NCI-H510A (cell line): ENCODE measurements at regions not wholly inside any gene's neighbourhood (a gene's known extent, or its start where the extent isn't known, plus 50 kb on each side); places are given as distances from the start of the nearest gene placed in this dataset.

Source experiments
- DNase-seq: peaks from one replicate; lab custom pipeline; 2025; lab: John Stamatoyannopoulos, UW

DNA sequence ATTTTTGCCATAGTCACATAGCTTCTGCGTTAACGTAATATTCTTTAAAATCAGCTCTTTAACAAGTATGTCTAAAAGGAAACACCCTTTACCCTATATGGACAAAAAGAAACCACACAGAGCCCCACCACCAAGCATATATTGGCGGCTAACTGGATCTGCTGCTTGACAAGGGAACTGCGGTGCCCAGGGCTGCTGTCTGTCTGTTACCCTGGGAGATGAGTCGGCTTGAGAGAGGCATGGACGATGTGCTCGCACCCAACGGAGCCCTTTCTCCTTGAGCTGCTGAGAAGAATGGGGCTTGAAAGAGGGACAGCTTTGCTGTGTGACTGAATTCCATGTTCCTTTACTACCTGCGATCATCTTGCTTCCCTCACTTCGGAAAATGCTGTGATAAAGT is 158.6 kb upstream of the SHB start:
- DNase-seq = peak; percentile 48

DNA sequence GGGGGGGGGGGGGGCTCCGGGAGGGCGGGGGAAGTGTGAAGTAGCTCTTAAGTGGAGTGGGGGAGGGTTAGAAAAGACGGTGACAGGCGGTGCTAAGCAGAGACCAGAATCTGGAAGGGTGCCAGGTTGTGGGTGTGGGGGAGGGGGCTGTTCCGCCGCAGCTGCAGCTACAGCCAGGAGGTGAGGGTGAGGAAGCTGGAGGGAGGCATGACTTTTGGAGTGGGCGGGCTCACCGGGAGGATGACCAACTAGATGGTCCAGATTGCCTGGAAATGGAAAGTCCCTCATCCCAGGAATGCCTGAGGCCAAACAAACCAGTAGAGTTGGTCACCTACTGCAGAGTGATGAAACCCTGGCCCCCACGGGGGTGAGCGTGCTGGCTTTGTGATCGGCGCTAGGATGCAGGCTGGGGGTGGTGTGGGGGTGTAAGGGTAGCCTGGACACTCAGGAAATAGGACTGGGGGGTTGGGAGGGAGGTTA is 158.1 kb upstream of the SHB start:
- DNase-seq = peak; percentile 97

- DNase-seq = peak; percentile 97
Observed at GRCh38 chr9:38226491-38226951, 157.5 kb upstream of the SHB start.

DNA sequence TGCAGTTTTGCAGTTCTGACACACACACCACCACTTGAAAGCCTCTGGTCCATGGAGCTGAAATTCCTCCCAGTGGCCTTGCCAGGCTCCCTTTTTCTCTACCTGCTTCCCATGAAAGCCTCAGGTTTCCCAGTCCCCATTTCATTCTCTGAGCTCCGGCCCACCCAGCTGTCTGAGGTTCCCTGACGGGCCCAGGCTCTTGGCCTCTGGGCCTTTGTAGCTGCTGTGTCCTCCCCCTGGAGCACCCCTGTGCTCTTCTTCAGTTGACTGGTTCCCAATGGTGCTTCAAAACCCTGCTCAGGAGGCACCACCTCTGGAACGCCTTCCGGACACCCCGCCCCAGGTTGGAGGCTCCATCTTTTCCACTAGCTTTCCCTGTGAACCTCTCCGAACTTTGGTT is 155.9 kb upstream of the SHB start:
- DNase-seq = no peak

DNA sequence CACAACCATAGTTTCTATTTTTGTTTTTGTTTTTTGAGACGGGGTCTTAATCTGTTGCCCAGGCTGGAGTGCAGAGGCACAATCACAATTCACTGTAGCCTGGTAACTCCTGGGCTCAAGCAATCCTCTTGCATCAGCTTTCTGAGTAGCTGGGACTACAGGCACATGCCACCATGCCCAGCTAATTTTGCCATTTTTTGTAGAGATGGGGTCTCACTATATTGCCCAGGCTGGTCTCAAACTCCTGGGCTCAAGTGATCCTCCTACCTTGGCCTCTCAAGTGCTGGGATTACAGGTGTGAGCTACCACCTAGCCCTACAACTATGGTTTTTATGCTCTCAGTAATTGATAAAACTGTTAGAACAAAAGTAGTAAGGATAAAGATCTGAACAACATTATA is 147.5 kb upstream of the SHB start:
- no peak for DNase-seq

DNA sequence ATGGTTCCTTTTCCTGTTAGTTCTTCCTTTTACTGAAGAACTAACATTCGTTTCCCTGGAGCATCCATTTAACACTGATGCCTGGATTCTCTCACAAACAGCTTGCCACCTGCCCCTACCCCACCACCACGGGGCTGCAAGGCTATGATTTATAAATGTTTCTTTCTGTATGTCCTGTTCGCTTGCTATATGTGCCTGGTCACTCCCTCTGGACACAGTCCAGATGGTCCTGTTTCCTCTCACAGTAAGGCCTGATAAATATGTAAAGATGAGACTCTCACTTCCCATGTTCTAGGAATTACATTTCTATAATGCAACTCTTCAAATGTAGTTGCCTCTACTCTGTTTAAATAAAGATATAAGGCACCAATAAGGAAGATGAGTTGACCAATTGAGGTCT is 146.4 kb upstream of the SHB start:
- no peak for DNase-seq

- no peak for DNase-seq
Observed at GRCh38 chr9:38214432-38214831, 145.4 kb upstream of the SHB start.

GRCh38 chr9:38213631-38214299 is 144.7 kb upstream of the SHB start:
- no peak for DNase-seq

GRCh38 chr9:38212016-38212415 is 143.0 kb upstream of the SHB start:
- DNase-seq = no peak

DNA sequence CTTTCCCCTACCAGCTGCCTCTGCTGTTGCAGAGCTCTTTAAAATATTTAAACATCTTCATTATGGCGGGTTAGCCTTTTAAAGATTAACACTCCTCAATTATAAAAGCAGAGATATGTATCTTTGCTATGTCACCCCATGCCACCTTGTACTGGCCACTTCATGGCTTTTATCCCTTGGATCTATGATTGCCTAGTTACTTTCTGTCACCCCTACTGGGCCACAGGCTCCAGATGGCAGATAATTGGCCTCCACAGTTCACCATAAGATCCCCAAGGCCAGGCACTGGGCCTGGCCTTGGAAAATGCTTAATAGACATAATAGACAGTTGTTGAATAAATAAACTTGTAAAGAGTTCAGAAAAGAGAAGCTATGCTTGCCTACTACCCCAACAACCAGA is 142.0 kb upstream of the SHB start:
- DNase-seq = no peak

GRCh38 chr9:38208206-38208901 is 139.3 kb upstream of the SHB start:
- no peak for DNase-seq

DNA sequence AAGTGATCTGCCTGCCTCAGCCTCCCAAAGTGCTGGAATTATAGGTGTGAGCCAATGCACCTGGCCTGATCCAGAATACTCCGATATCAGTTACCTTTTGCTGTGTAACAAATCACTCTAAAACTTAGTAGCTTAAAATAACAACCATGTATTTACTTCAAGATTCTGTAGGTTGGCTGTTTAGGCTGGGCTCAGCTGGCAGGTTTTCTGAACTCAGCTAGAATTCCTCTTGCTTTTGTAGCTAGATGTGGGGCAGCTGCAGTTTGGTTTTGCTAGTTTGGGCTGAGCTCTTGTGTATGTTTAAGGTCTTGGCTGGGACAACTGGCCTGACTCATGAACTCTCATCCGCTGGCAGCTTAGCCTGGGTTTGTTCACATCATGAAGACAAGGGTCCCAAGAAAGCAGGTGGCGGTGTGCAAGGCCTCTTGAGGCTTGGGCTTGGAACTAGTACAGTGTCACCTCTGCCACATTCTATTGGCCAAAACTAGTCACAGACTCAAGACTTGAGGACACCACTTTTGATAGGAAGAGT is 138.3 kb upstream of the SHB start:
- DNase-seq = no peak

- DNase-seq = no peak
Observed at GRCh38 chr9:38205279-38205678, 136.3 kb upstream of the SHB start.

DNA sequence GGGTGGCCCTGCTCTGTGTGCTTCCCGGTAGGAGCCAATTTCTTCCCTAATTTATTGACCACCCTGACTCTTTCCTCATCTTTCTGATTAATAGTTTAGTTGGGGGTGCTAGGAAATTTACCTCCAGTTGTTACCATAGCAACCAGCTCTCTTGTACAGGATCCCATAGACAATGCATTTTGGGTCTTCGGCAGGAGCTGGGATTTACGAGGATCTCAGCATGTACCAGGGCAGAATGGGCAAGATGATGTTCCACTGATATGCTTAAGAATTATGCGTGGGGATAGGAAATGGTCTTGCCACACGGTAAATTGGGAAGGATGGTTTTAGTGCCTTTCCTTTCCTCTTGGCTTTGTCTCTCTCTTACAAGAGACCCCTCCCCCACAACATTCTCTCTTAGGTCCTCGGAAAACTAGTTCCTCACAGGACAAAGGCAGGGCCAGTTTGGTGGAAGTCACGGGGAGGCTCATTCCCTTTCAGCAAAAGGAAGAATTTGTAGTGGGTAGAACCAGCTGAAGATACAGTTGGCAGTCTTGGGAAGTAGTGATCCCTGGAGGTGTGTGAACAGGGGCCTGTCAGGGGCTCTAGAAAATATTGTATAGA is 133.4 kb upstream of the SHB start:
- DNase-seq = no peak

- DNase-seq = no peak
Observed at GRCh38 chr9:38201844-38202243, 132.8 kb upstream of the SHB start.

DNA sequence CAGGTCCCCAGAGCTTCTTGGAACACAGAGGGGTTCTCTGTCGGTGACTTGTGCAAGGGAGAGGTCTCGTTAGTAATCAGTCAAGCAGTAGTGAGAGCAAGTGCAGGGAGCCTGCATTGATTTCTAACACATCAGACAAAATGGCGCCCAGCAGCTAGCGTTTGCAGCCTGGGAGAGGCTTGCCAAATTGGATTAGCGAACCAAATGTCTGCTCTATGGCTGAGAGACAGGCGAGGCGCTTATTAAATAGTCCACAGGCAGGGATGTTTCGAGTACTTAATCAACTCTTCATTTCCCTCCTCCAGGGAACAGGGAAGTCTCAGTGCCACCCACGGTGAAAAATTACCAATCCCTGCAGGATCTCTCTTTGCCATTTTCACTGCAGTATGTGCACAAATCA is 131.4 kb upstream of the SHB start:
- no peak for DNase-seq

GRCh38 chr9:38198140-38198539 is 129.1 kb upstream of the SHB start:
- no peak for DNase-seq

DNA sequence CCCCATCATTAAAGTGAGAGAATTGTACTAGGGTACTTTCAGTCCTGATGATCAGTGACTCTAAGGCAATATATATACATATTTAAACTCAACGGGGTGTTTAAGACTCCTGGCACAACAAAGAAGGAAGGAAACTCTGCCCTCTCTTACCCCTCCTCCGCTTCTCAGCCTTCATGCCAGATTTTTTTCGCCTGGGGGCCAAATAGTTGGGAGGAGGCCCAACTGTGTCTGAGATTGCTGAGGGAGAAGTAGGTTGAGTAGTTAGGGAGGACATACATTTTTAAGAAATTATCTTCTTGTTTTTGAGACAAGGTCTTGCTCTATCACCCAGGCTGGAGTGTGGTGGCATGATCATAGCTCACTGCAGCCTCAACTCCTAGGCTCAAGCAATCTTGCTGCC is 127.7 kb upstream of the SHB start:
- no peak for DNase-seq

DNA sequence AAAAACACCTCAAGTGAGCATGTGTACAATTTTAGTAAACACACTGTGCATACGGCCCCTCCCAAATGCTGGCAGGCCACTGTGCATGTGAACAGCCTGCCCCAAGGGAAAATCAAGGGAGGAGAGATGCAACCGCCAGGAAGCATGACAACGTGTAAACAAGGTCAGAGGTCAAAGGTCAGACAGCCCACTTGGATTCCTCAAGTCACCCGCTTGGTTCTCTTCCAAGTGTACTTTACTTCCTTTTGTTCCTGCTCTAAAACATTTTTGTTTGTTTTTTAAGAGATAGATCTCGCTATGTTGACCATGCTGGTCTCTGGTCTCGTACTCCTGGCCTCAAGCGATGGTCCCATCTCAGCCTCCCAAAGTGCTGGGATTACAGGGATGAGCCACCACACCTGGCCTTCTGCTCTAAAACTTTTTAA is 126.7 kb upstream of the SHB start:
- no peak for DNase-seq

GRCh38 chr9:38194870-38195269 is 125.8 kb upstream of the SHB start:
- DNase-seq = no peak

DNA sequence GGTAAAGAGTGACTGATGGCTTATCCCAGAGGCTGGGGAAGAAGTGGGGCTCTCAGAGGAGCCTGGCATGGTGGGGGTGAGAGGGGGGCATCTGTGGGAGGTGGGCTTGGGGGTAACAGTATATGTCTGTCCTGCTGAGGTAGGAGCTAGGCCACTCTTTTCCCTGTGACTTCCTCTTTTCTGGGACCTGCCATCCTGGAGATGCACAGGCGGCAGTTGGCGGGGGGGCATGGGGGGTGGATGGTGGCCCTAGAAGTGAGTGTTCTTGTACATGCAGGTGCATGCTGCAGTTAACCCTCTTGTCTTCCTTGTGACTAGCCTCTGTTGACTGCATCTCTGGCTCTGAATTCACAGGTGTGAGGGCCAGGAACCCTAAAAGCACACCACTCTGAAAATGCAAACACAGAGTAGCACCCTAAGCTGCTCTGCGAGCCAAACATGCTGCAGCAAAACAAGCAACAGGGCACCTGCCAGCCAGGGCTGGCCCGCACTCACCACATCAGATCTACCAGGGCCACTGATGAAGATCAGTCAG is 123.8 kb upstream of the SHB start:
- no peak for DNase-seq

DNA sequence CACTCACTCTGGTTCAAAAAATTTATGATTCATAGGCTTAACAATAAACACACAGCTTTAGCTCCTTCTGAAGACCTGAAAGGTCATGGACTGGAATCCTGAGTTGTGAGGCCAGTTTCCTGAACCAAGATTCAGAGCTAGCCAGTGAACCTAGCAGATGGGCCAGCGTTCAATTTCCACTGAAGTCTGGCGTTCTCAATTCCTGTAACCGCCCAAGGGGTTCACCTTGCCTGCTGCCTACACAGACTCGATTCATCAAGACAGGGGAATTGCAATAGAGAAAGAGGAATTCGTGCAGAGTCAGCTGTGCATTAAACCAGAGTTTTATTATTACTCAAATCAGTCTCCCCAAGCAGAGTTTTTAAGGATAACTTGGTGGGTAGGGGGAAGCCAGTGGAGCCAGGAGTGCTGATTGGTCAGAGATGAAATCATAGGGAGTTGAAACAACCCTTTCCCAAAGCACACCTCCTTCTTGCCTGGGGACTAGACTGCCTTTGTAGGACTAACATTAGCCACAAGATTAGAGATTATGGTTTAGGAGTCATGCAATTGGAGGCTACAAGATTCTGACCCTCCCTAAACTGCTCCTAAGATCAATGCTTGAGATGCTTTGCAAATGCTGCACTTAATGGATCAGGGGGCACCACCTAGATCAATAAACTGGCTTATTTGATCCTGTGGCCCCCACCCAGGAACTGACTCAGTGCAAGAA is 117.5 kb upstream of the SHB start:
- DNase-seq = no peak
